DOHH2 (cell line): ENCODE measurements at regions not wholly inside any gene's neighbourhood (a gene's known extent, or its start where the extent isn't known, plus 50 kb on each side); places are given as distances from the start of the nearest gene placed in this dataset.

Experiments
- H3F3A ChIP-seq: fragments of 200-600 bp; sonication (generic), shearing (Covaris generic); 2 replicates; pipeline ENCODE4 v1.6.0; 2016; ENCODE audit warnings: antibody characterized with exemption, mild to moderate bottlenecking; ENCODE audit not compliant: control insufficient read depth, insufficient read depth
- H3K27ac ChIP-seq: fragments of 200-600 bp; sonication (generic); 2 replicates; pipeline ENCODE4 v1.5.1; 2014; ENCODE audit warnings: low read depth, mild to moderate bottlenecking, low read length, moderate library complexity
- H3K27me3 ChIP-seq: fragments of 200-600 bp; sonication (generic); 2 replicates; pipeline ENCODE4 v1.6.1; 2014; ENCODE audit warnings: mild to moderate bottlenecking, low read length, mixed read lengths; ENCODE audit not compliant: control insufficient read depth
- H3K36me3 ChIP-seq: fragments of 200-600 bp; sonication (generic); 2 replicates; pipeline ENCODE4 v1.6.1; 2014; ENCODE audit warnings: mild to moderate bottlenecking, low read length, moderate library complexity, mixed read lengths; ENCODE audit not compliant: control insufficient read depth
- H3K4me1 ChIP-seq: fragments of 200-600 bp; sonication (generic); 2 replicates; pipeline ENCODE4 v1.6.1; 2014; ENCODE audit warnings: mild to moderate bottlenecking, low read length, mixed read lengths; ENCODE audit not compliant: control insufficient read depth
- H3K4me2 ChIP-seq: fragments of 200-600 bp; sonication (generic); 2 replicates; pipeline ENCODE4 v1.6.0; 2014; ENCODE audit warnings: mild to moderate bottlenecking, low read length, moderate library complexity
- H3K4me3 ChIP-seq: fragments of 200-600 bp; sonication (generic); 2 replicates; pipeline ENCODE4 v1.5.1; 2014; ENCODE audit warnings: mild to moderate bottlenecking, low read length, mixed read lengths
- H3K79me2 ChIP-seq: fragments of 200-600 bp; sonication (generic); 2 replicates; pipeline ENCODE4 v1.6.1; 2014; ENCODE audit warnings: mild to moderate bottlenecking, low read length, mixed read lengths; ENCODE audit not compliant: control insufficient read depth
- H3K9me2 ChIP-seq: fragments of 200-600 bp; sonication (generic); replicated peaks from 2 replicates; pipeline ENCODE4 v1.6.1; 2014; ENCODE audit warnings: mild to moderate bottlenecking, low read length, mixed read lengths; ENCODE audit not compliant: control insufficient read depth
- H3K9me3 ChIP-seq: fragments of 200-600 bp; sonication (generic); 2 replicates; pipeline ENCODE4 v1.6.1; 2014; ENCODE audit warnings: antibody characterized with exemption, low read length, mixed read lengths; ENCODE audit not compliant: control insufficient read depth, insufficient read depth
- H4K20me1 ChIP-seq: fragments of 200-600 bp; sonication (generic); 2 replicates; pipeline ENCODE4 v1.6.0; 2014; ENCODE audit warnings: low read depth, mild to moderate bottlenecking, antibody characterized with exemption, low read length, moderate library complexity; ENCODE audit not compliant: control insufficient read depth, insufficient read depth
- CTCF ChIP-seq: fragments of 200-600 bp; sonication (generic); IDR thresholded peaks from one replicate; pipeline ENCODE4 v1.5.1; 2014; ENCODE audit warnings: antibody characterized with exemption, mild to moderate bottlenecking, low read depth, low read length; ENCODE audit not compliant: poor library complexity, severe bottlenecking
- EZH2phosphoT487 ChIP-seq: fragments of 200-600 bp; sonication (generic); IDR thresholded peaks from 2 replicates; pipeline ENCODE4 v1.6.1; 2017; ENCODE audit warnings: borderline replicate concordance, mild to moderate bottlenecking, antibody characterized with exemption, low read length, moderate library complexity, mixed read lengths

- H4K20me1 ChIP-seq = no peaks in the 10 kb centered on the region
- no peaks in the 10 kb centered on the region for H3F3A ChIP-seq
- TF ChIP-seq CTCF (no peak), EZH2phosphoT487 (no peak)
- H3K4me2 ChIP-seq = no peak overlapping the region
- H3K4me1 ChIP-seq = no peaks in the 10 kb centered on the region
- no peaks in the 10 kb centered on the region for H3K79me2 ChIP-seq
- H3K27me3 ChIP-seq = no peaks in the 10 kb centered on the region
- H3K9me2 ChIP-seq = no peaks in the 10 kb centered on the region; the same call in 1 of the 2 replicates
- H3K27ac ChIP-seq = no peak overlapping the region
- no peaks in the 10 kb centered on the region for H3K36me3 ChIP-seq
- H3K4me3 ChIP-seq = no peak overlapping the region
- no peaks in the 10 kb centered on the region for H3K9me3 ChIP-seq
Measured at GRCh38 chr4:31947101-31947500, 1226.9 kb downstream of the PCDH7 start.

- no peaks in the 10 kb centered on the region for H3K36me3 ChIP-seq
- no peaks in the 10 kb centered on the region for H3K27me3 ChIP-seq
- no peak for TF ChIP-seq CTCF
- no peaks in the 10 kb centered on the region for H4K20me1 ChIP-seq
- H3K9me2 ChIP-seq = no peaks in the 10 kb centered on the region; the same call in 1 of the 2 replicates
- no peak overlapping the region for H3K4me2 ChIP-seq
- H3F3A ChIP-seq = no peaks in the 10 kb centered on the region
- no peaks in the 10 kb centered on the region for H3K9me3 ChIP-seq
- no peak overlapping the region for H3K27ac ChIP-seq
- no peak overlapping the region for H3K4me3 ChIP-seq
- H3K4me1 ChIP-seq = no peaks in the 10 kb centered on the region
- no peaks in the 10 kb centered on the region for H3K79me2 ChIP-seq
Measured at GRCh38 chr4:31949045-31949444, 1228.9 kb downstream of the PCDH7 start.

- no peaks in the 10 kb centered on the region for H3K9me2 ChIP-seq
- no peaks in the 10 kb centered on the region for H3K36me3 ChIP-seq
- H3K9me3 ChIP-seq = no peaks in the 10 kb centered on the region
- H3F3A ChIP-seq = no peaks in the 10 kb centered on the region
- no peaks in the 10 kb centered on the region for H3K4me1 ChIP-seq
- H3K4me2 ChIP-seq = no peak overlapping the region
- H3K79me2 ChIP-seq = no peaks in the 10 kb centered on the region
- no peaks in the 10 kb centered on the region for H4K20me1 ChIP-seq
- H3K27ac ChIP-seq = no peak overlapping the region
- TF ChIP-seq EZH2phosphoT487 (no peak), CTCF (no peak)
- H3K4me3 ChIP-seq = no peak overlapping the region
- H3K27me3 ChIP-seq = no peaks in the 10 kb centered on the region
Measured at GRCh38 chr4:31955346-31955745, 1235.2 kb downstream of the PCDH7 start.

GRCh38 chr4:31959972-31960371 is 1239.8 kb downstream of the PCDH7 start:
- H3K9me3 ChIP-seq = no peaks in the 10 kb centered on the region
- no peaks in the 10 kb centered on the region for H3K36me3 ChIP-seq
- H3K9me2 ChIP-seq = no peaks in the 10 kb centered on the region
- H3K27ac ChIP-seq = no peak overlapping the region
- H3F3A ChIP-seq = no peaks in the 10 kb centered on the region
- H3K4me3 ChIP-seq = no peak overlapping the region
- H4K20me1 ChIP-seq = no peaks in the 10 kb centered on the region
- H3K79me2 ChIP-seq = no peaks in the 10 kb centered on the region
- no peaks in the 10 kb centered on the region for H3K27me3 ChIP-seq
- no peaks in the 10 kb centered on the region for H3K4me1 ChIP-seq
- no peak overlapping the region for H3K4me2 ChIP-seq
- no peak for TF ChIP-seq EZH2phosphoT487
- no peak for TF ChIP-seq CTCF
